Osteocyte (in vitro differentiated cells): ENCODE measurements at regions not wholly inside any gene's neighbourhood (a gene's known extent, or its start where the extent isn't known, plus 50 kb on each side); places are given as distances from the start of the nearest gene placed in this dataset.

ENCODE experiments used
- DNase-seq: peaks from one replicate; pipeline ENCODE4 v3.0.0; 2021; ENCODE audit warnings: mixed read lengths; ENCODE audit not compliant: unreplicated experiment; ENCODE audit errors: extremely low spot score
- H3K27ac Mint-ChIP-seq: one replicate; pipeline ENCODE4 v1.8.0; 2021; ENCODE audit warnings: mild to moderate bottlenecking, mixed read lengths; ENCODE audit not compliant: unreplicated experiment
- H3K27me3 Mint-ChIP-seq: one replicate; pipeline ENCODE4 v1.8.0; 2021; ENCODE audit warnings: mixed read lengths; ENCODE audit not compliant: unreplicated experiment
- H3K36me3 Mint-ChIP-seq: one replicate; pipeline ENCODE4 v1.8.0; 2021; ENCODE audit warnings: mixed read lengths; ENCODE audit not compliant: unreplicated experiment
- H3K4me1 Mint-ChIP-seq: one replicate; pipeline ENCODE4 v1.8.0; 2021; ENCODE audit warnings: mixed read lengths; ENCODE audit not compliant: unreplicated experiment
- H3K4me3 Mint-ChIP-seq: one replicate; pipeline ENCODE4 v1.8.0; 2021; ENCODE audit warnings: mild to moderate bottlenecking, moderate library complexity, mixed read lengths; ENCODE audit not compliant: unreplicated experiment
- H3K9me3 Mint-ChIP-seq: one replicate; pipeline ENCODE4 v1.8.0; 2021; ENCODE audit warnings: mixed read lengths; ENCODE audit not compliant: unreplicated experiment
- CTCF ChIP-seq: fragments of 200-600 bp; sonication (generic); IDR thresholded peaks from 2 replicates; pipeline ENCODE4 v1.5.0; 2021; ENCODE audit warnings: antibody characterized with exemption, mild to moderate bottlenecking, moderate library complexity

- H3K27ac Mint-ChIP-seq = no peak overlapping the region
- no peaks in the 10 kb centered on the region for H3K27me3 Mint-ChIP-seq
- TF ChIP-seq CTCF = no peak
- no peak overlapping the region for H3K4me3 Mint-ChIP-seq
- peaks cover 5% of the 10 kb centered on the region for H3K9me3 Mint-ChIP-seq
- no peaks in the 10 kb centered on the region for H3K4me1 Mint-ChIP-seq
- peak; percentile 71 for DNase-seq
- no peaks in the 10 kb centered on the region for H3K36me3 Mint-ChIP-seq
These were observed 295.9 kb upstream of the HDAC4 start for GRCh38 chr2:239696559-239697207.

- Mint-ChIP-seq H3K27me3 (no peaks in the 10 kb centered on the region), H3K4me3 (no peak overlapping the region), H3K36me3 (no peaks in the 10 kb centered on the region), H3K4me1 (no peaks in the 10 kb centered on the region), H3K9me3 (peaks cover 5% of the 10 kb centered on the region), H3K27ac (no peak overlapping the region)
- peak; percentile 80 for DNase-seq
- TF ChIP-seq CTCF = no peak
These were observed 295.0 kb upstream of the HDAC4 start for GRCh38 chr2:239695728-239696240.

DNA sequence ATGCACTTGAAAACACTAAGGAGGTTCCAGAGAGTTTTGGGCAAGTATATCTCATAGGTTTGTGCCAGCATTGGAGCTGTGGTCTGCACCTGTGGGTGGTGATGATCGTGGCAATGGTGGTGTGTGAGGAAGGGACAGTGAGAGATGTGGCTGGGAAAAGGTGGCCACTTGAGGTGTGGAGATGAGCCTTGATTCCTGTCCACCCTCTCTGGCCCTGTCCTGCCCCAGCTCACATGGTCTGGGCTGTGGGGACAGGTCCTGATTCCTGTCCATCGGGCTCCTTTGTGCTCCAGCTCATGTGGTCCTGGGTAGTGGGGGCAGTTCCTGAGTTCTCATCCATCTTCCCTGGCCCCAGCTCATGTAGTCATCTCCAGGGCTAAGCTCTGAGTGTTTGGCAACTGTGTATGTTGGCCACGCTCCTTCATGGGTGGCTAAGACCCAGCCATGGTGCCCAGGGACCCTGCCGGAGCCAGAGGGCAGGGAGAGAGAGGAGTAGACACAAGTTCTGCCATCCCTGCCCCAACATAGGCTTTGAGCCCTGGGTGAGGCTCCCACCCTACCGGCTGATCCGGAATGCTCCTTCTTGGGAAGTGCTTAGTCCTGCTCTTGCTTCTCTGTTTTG is 294.4 kb upstream of the HDAC4 start:
- Mint-ChIP-seq H3K9me3 (no peaks in the 10 kb centered on the region), H3K27ac (no peak overlapping the region), H3K4me1 (no peaks in the 10 kb centered on the region), H3K36me3 (no peaks in the 10 kb centered on the region), H3K27me3 (no peaks in the 10 kb centered on the region), H3K4me3 (no peak overlapping the region)
- TF ChIP-seq CTCF = no peak
- DNase-seq = peak; percentile 80

- no peaks in the 10 kb centered on the region for H3K9me3 Mint-ChIP-seq
- DNase-seq = no peak
- H3K36me3 Mint-ChIP-seq = no peaks in the 10 kb centered on the region
- no peak overlapping the region for H3K4me3 Mint-ChIP-seq
- no peak for TF ChIP-seq CTCF
- H3K27ac Mint-ChIP-seq = no peak overlapping the region
- no peaks in the 10 kb centered on the region for H3K27me3 Mint-ChIP-seq
- no peaks in the 10 kb centered on the region for H3K4me1 Mint-ChIP-seq
These were observed 293.7 kb upstream of the HDAC4 start for GRCh38 chr2:239694487-239694886.

GRCh38 chr2:239693761-239694415 is 293.1 kb upstream of the HDAC4 start:
- peak; percentile 70 for DNase-seq
- H3K4me1 Mint-ChIP-seq = no peaks in the 10 kb centered on the region

More at GRCh38 chr2:239693761-239694415, 293.1 kb upstream of the HDAC4 start:
- Mint-ChIP-seq H3K9me3 (no peaks in the 10 kb centered on the region), H3K4me3 (no peak overlapping the region), H3K27ac (no peak overlapping the region), H3K27me3 (no peaks in the 10 kb centered on the region), H3K36me3 (no peaks in the 10 kb centered on the region)
- TF ChIP-seq CTCF = no peak
